NCI-H1694 treated with DMSO at 0.1 percent for 48 hours (cell line): ENCODE measurements at regions not wholly inside any gene's neighbourhood (a gene's known extent, or its start where the extent isn't known, plus 50 kb on each side); places are given as distances from the start of the nearest gene placed in this dataset.
A peak's percentile ranks its signal among the peaks of the same experiment; 100 is the strongest.

ENCODE experiments used
- DNase-seq: peaks from one replicate; lab custom pipeline; 2025; lab: John Stamatoyannopoulos, UW

DNA sequence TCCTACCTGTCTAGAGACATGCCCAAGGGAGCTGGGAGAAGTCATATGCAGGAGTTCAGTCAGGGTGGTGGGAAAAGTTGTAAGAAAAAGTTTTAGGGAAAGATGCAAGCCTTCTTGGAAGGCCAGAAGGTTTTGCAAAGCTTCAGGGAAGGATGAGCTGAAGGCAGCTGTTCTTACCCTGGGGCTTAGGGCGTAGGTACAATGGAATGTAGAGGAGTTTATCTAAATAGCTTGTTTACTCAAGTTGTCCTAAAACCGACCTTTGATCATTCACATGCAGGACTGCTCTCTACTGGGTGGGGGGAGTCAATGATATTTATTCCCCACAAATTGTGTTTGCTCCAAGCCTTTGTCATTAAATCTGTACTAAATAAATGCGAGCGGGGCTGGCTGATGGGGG lies 277.0 kb downstream of the CRPPA start:
- DNase-seq: no peak

DNA sequence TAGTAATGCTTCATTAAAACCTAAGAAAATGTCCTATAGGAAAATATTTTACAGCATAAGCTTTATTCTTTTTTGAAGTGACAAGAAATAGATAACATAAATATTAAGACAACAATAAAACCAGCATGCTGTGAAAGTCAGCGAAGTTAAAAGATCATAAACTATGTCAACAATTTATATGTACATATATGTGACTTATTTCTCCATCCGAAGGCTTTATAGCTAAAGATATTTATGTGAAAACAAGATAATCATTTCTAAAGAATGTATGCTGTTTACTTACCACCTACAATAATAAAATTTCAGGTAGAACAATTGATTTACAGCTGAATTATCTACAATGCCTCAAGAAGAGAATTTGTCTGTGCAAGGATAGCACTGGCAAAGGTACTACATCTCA lies 283.4 kb downstream of the CRPPA start:
- no peak for DNase-seq

DNA sequence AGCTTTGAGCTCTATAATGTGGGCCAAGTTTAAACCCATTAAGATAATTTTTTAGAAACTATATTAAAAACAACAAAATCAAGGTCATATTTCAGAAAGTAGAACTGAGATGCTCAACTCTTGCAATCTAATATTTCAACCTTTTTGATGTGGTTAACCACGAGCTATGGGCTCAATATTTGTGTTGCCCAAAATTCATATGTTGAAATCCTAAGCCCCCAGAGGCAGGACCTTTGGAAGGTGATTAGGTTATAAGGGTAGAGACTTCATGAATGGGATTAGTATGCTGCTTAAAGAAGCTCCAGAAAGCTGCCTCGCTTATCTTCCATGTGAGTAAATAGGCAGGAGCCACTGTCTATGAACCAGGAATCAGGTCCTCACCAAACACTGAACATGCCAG lies 284.4 kb downstream of the CRPPA start:
- no peak for DNase-seq

DNA sequence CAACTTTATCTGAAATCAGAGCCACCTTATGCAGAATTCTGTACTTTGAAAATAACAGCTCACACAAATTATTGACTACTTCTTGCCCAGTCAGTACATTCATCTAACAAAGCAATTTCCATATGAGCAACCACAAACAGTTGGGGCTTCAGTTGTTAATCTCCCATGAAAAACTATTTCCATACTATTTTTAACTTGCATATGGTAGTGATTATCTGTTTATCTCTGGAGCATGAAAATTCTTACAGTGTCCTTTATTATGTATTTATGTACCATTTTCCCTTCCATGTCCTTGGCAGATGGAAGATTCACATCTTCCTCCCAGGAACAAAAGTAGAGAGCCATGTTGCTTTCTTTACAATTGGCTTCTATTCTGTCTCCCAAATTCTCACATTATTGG lies 285.7 kb downstream of the CRPPA start:
- DNase-seq: no peak

DNA sequence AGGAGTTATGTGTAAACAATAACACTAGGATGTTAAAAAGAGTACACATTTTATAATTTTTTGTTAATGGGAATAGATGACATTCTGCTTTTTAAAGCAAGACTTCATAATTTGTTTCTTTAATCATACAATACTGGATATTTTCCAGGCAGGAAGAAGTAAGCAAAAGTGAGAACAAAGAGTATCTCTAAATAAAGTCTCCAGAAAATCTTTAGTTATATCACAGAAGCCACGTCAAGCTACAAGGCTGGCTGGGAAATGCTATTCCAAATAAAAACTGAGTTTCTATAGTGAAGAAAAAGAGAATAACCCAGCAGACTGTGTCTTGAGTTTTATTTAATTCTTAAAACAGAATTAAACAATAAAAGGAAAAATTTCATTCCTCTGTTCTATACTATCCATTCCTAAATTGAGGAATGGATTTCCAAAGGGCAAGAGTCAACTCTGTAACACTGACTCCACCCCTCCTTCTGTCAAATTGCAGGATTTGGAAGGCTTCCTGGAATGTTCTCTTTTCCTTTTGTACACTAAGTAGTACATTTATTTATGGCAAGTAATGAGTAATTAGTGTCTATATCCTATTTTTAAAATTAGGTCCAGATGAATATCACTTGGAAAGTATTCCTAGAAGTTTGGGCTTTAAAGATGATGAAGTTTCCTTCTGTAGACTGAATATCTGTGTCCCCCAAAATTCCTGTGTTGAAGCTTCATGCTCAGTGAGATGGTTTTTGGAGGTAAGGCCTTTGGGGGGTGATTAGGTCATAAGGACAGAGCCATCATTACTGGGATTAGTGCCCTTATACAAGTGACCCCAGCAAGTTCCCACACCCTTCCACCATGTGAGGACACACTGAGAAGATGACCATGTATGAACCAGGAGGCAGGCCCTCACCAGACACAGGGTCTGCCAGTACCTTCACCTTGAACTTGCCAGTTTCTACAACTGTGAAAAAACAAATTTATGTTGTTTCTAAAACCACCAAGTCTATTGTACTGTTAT lies 290.9 kb downstream of the CRPPA start:
- peak; percentile 3 for DNase-seq

DNA sequence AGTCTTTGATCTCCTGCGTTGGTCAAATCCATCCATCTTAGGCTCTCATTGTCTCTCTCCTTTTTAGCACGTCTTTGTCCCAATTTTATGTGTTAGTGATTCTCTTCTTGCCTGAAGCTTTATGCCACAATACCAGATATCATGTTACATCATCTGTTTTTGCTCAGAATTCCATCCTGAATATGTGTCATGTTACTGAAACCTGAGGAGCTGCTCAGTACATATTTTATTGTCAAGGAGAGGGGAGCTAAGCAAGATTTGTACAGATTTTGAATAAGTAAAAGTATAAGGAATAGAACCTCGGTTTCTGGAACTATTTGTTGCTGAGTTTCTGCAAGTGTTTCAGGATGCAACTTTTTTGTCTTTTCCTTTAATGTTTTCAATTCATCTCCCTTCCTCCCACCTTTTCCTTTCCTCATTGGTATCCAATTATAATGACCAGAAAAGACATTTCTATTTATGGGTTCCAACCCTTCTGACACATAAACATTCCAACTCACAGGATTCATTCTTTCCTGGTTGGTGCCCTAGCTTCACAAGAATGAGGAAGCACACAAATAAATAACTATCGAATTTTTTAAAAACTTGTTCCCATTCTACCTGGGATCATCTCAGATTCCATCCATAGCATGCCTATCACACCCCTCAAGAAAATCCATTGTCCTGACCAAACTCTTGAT lies 291.8 kb downstream of the CRPPA start:
- no peak for DNase-seq

DNA sequence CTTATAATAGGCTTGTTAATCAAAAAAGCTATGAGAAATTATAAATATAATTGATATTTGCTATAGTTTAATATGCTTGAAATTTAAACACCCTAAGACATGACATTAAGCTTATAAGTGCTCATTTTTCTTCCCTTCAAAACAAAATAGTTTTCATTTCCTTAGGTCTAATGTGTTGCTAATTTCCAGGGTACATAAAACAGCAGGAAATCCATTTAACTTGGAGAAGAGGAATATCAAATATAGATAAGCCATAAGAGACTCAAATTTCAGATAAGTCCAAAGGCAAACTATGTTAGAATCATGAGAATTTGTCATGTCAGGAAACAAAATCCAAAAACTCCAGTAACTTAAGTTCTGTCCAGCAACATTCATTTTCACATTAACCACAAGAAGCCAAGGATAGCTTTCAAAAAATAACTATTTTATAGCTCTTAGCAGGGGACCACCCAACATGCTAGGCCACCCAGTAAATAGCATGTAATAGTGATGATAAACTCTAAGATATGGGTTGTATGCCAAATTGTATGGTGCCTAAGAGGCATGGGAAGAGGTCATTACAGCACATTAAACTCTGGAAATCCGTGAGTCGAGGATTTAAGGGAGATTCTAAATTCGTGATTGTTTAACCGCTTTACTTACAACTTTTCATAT lies 298.1 kb downstream of the CRPPA start:
- DNase-seq: no peak

DNA sequence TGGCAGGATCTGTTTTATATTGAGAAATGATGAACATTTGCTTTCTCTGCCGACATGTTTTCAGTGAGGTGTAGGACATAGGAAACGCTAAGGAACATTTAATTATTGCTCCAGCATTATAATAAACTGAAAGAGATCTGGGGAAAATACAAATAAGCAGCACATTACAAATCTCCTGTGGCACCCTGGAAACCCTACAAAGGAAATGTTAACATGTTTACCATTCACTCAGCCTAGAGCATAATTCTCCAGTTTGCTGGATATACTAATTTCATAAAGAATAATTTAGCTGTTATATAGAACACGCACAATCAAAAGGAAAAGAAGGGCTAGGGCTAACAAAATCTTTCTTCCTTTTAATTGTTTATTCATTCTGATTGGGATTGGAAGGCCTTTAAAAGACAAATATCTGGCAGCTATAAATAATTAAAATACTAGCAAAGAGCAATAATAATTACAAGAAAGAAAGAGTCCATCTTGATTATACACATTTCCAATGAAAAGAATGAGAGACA lies 299.4 kb downstream of the CRPPA start:
- DNase-seq: no peak

DNA sequence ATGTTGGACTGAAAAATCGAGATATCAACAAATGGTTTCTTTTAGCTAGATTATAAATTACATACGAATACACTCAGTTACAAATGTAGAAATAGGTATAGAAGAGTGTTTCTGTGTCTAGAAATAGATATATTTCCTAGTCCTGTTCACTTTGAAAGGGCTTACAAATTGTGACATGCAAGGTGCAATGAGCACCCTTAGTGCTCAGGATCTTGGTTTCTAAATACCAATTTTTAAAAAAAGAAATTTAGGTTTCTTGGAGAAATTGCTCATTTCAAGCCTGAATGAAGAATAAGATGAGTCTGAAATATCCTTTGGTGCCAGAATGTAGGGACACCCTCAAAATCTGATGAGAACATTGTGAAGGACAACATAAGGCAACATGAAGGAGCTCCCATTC lies 306.0 kb downstream of the CRPPA start:
- DNase-seq: no peak

DNA sequence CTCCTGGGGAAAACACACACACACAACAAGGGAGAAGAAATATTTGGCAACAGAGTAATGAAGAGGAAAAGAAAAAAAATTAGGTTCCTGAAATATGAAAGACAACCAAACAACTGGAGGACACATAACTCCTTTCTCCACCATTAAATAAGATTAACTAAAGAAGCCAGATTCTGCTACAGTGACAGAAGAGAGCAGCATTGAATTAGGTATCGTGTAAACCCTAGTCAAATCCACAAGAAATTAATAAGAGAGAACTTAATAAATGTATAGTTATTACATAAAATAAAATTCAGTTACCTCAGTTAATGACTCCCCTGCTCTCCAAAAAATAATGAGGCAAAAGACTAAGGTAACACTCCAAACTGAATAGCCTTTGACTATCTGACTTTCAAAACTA lies 306.7 kb downstream of the CRPPA start:
- peak; percentile 30 for DNase-seq

DNA sequence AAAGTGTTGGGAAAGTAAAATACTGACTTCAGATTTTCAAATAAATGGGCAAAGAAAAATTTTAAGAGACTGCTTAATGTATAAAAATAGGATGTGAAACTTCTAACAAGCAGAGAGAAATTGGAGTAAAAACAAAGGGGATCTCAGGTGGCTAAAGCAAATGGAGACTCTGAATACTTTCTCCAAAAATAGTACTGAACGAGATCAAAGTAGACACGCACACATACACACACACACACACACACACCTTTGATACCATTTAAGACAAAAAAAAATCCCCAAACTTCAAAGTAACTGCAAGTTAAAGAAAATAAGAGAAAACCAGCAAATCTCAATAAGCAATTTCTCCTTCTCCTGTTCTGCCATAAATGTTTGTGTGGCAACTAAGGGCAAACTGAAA lies 307.3 kb downstream of the CRPPA start:
- no peak for DNase-seq

DNA sequence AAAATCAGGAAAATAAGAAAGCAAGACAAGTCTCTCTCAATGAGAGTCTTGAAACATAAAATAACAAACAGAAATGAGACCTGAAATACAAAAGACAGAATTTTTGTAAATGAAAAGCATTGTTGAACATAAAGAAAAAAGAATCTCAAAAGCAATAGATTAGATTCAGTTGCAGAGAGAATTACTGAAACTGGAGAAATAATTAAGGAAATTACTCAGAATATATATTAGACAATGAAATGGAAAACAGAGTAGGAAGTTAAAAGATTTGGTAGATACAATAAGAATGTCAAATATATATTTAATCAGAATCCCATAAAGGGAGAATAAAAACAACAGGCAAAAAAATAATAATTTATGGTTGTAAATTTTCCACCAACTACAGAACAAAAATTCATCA lies 308.3 kb downstream of the CRPPA start:
- DNase-seq: no peak

DNA sequence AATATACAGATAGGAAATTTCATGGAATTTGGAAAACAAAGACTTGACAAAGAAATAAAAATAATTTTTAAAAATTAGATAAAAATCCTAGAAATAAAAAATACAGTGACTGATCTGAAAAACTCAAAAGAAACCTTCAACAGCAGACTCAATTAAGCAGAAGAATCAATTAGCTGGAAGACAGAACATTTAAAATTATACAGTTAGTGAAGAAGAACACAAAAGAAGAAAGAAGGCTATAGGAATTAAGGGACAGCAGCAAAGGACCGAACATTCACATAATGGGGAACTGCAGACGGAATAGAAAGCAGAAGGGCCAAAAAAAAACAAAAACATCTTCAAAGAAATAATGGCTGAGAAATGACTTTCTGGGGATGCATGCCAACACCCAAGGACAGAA lies 314.5 kb downstream of the CRPPA start:
- no peak for DNase-seq

DNA sequence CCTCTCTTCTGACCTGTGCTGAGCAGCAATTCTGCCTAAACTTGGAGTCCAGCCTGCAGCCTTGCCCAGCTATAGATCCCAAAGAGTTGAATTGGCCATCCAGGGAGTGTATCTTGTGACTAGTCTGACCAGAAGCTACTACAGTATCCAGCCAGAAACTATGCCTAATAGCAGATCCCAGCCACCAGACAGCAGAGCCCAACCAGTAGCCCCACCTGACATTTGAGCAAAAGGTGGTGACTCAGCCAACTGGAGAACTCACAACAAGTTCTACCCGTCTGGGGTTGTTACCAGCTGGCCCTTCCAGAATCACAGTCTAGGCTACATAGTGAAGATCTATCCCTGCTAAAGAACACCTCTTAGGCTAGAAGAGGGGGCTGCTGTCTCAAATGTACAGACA lies 315.0 kb downstream of the CRPPA start:
- DNase-seq: no peak

DNA sequence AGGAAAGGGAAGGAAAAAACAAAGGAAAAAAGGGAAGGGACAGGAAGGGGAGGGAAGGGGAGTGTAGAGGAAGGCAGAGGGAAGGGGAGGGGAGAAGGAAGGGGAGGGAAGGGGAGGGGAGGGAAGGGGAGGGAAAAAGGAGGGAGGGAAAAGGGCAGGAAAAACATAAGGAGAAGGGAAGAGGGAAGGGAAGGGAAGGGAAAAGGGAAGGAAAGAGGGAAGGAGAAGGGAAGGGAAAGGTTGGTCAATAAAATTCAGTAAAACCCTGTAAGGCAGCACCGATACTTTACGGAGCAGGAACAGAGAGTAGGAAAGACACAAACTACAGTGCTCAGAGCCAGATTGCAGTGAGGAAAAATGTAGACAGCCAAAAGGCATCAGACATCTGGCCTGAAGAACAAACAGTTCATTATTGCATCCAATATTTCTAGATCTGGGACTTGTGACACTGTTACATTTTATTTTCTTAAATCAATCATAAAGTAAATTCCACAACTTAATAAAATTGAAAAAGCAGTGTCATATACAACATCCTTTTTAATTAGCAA lies 322.0 kb downstream of the CRPPA start:
- no peak for DNase-seq

DNA sequence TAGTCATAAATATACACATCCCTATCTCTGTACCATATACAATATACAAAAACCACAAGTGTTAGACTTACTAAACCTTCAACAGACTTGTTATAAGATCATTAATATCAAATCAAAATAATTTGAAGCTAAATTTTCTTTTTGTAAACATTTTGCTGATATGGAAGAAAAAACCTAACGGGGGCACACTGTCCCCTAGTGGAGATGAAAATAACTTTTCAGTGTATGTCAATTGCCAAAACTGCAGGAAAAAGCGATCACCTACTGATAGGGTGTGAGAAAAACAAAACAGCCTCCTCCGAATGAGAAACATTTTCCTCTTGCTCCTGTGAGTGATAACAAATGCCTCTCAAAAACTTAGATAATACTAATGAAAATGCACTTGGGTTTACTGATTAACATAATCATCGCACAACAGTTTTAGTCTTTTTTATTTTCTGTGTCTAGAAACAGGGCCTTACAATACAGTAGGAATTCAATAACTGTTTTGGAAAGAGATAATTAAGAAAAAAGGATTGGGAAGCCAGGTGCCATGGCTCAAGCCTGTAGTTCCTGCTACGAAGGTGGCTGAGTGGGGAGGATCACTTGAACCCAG lies 322.7 kb downstream of the CRPPA start:
- DNase-seq: no peak

DNA sequence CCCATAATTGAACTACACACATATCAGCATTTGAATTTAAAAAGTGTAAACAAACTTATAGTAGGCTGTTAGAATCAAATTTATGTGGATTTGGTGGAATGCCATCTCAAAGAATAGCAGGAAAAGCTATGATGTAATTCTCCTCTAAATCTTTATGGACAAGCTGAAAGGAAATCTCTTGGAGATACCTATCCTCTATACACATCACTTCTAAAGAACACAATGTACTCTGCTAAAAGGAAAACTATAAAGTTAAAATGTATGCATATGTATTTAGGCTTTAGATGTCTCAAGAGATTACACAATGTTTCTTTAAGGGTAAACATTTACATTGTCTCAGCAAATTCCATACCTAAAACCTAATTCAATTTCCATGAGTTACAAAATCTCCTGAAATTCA lies 323.3 kb downstream of the CRPPA start:
- DNase-seq: no peak

DNA sequence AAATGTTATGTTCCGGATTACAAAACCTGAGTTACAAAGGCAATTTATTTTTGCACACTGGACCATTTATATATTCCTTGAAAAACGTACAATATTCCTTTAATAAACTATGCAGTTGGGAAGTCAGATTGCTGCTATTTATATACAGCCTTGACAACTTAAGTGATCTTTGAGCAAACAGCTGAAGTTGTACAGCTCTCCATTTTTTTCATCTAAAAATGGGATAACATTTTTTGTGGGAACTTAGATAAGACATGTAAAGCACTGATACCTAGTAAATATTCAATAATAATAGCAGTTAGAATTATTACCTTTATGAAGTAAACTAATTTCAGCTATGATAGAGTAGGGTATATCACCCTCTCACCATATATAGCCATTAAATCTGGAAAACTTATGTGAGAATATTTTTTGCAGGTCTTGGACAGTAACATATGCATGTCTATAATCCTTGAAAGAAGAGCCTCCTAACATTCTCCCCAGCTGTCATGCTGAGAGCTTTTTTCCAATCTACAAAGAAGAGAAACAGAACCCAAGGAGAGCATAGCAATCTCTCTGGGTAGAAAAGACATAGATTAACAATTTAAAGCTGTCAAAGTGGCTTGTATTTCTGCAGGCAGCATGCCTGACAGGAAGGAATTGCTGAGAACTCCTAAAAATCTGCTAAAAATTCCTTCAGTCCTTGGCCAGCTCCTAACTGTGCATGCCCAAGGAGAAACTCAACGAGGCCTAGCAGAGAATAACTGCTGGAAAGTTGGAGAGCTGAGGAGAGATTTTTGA lies 326.0 kb downstream of the CRPPA start:
- DNase-seq: no peak

DNA sequence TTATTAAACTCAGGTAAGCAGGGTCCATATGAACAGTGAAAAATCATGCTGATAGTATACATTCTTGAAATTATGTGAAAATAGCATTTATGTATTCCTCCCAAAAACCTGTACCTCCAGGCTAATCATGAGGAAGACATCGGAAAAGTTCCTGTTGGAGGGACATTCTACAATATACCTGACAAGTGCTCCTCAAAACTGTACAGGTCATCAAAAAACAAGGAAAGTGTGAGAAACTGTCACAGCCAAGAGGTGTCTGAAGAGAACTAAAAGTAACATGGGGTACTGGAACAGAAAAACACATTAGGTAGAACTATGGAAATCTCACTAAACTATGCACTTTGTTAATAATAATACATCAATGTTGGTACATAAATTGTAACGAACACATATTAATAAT lies 326.7 kb downstream of the CRPPA start:
- no peak for DNase-seq

DNA sequence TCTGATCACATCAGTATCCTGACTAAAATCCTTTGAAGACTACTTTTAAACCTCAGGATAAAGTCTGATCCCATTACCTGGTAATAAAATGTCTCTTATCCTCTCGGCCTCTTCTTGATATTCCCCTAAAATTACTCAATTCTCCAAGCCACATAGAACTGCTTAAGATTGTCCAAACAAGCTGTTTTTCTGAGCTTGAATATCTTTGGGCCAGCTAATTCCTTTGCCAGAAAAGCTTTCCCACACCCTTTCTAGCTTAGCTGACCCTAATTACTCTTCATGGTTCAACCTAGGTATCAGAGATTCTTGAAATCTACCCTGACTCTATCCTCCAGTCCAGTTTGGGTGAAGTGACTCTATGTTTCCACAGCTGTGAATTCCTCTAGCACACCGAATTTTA lies 328.6 kb downstream of the CRPPA start:
- no peak for DNase-seq

DNA sequence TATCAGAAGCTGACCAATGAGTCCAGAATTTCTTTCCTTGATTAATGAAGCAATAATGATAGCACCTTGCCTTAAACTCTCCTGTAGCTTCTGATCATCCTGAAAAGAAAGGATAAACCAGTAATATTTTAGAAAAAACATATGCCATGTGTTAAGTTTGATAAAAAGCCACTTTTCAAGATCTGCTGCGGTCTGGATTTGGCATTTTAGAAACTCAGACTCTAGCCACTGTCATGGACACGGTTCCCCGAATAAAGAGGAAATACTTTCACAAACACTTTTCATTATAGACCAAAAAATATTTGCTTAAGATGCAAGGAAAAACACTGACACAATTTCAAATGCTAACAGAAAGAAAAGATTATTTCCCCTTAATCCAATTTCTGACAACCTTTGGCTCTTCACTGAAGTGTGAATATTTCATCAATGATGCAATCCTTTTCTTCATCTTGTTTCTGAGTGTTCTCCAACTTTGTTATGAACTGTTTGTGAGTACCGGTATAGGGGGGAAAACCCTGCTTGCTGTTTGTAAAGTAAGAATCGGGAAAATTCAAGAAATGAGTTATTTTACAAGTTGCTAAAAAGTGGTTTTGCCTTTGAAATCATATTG lies 329.5 kb downstream of the CRPPA start:
- no peak for DNase-seq
